T-cell (primary cell): ENCODE measurements at regions not wholly inside any gene's neighbourhood (a gene's known extent, or its start where the extent isn't known, plus 50 kb on each side); places are given as distances from the start of the nearest gene placed in this dataset.

ENCODE experiments used
- ATAC-seq, 4 experiments: fragments of 200-7000 bp in 3 of 4; fragments of 150-1000 bp in 1 of 4; cut with Tn5 transposase; replicated peaks in 1 of 4; 1 replicate in 3 of 4; 2 replicates in 1 of 4; pipeline ENCODE4 v1.10.0; 2021; ENCODE audit warnings: moderate library complexity in 3 of 4, mild to moderate bottlenecking in 2 of 4, moderate number of reproducible peaks in 1 of 4
- CTCF ChIA-PET, 2 donors: fragments of 300-600 bp; sonication (Branson Sonifier 250); formaldehyde crosslinking; loops; one replicate each; lab custom pipeline; 2022; ENCODE audit warnings: antibody characterized with exemption in 2 of 2; lab: Charles Lee
- POLR2A ChIA-PET, 2 donors: fragments of 300-600 bp; sonication (Branson Sonifier 250); formaldehyde crosslinking; loops; one replicate each; lab custom pipeline; 2022; ENCODE audit warnings: antibody characterized with exemption in 2 of 2; lab: Charles Lee
- DNase-seq, 35 experiments: peaks; one replicate each; pipeline versions ENCODE4 v3.0.0 to v3.0.0-alpha.2; 2013 to 2023
- H3K27ac ChIP-seq: one replicate; pipeline ENCODE4 v1.5.1; 2013; ENCODE audit warnings: low read length
- H3K27me3 ChIP-seq, 2 experiments: replicated peaks in 1 of 2; 1 replicate in 1 of 2; 2 replicates in 1 of 2; pipeline versions ENCODE4 v1.6.1 to v1.7.0; 2013; ENCODE audit warnings: low read length in 1 of 2, mixed read lengths in 1 of 2; ENCODE audit not compliant: control insufficient read depth in 2 of 2, insufficient read depth in 2 of 2; ENCODE audit errors: extremely low read depth in 1 of 2
- H3K36me3 ChIP-seq, 2 donors: 1 replicate in 1 of 2; 2 replicates in 1 of 2; pipeline versions ENCODE4 v1.6.1 to v1.7.0; 2013; ENCODE audit warnings: low read length in 1 of 2; ENCODE audit not compliant: control insufficient read depth in 2 of 2, insufficient read depth in 1 of 2; ENCODE audit errors: extremely low read depth in 1 of 2
- H3K4me1 ChIP-seq, 2 experiments: 1 replicate in 1 of 2; 2 replicates in 1 of 2; pipeline versions ENCODE4 v1.6.1 to v1.7.0; 2013; ENCODE audit warnings: low read length in 2 of 2, mixed read lengths in 1 of 2; ENCODE audit not compliant: insufficient read depth in 2 of 2, control insufficient read depth in 1 of 2; ENCODE audit errors: extremely low read depth in 1 of 2
- H3K4me3 ChIP-seq, 2 donors: 1 replicate in 1 of 2; 2 replicates in 1 of 2; pipeline versions ENCODE4 v1.5.1 to v1.7.0; 2013; ENCODE audit warnings: mild to moderate bottlenecking in 2 of 2, low read length in 1 of 2, moderate library complexity in 1 of 2; ENCODE audit not compliant: control insufficient read depth in 1 of 2; ENCODE audit errors: extremely low read depth in 1 of 2
- H3K9me3 ChIP-seq: 2 replicates; pipeline ENCODE4 v1.7.0; 2013
- H3K27ac Mint-ChIP-seq, 2 donors: one replicate each; pipeline ENCODE4 v1.8.0; 2020 to 2021; ENCODE audit warnings: mild to moderate bottlenecking in 2 of 2, mixed read lengths in 2 of 2
- H3K27me3 Mint-ChIP-seq, 2 donors: one replicate each; pipeline ENCODE4 v1.8.0; 2021 to 2022; ENCODE audit warnings: mixed read lengths in 2 of 2
- H3K36me3 Mint-ChIP-seq: one replicate; pipeline ENCODE4 v1.8.0; 2021; ENCODE audit warnings: mixed read lengths
- H3K4me1 Mint-ChIP-seq, 3 donors: one replicate each; pipeline ENCODE4 v1.8.0; 2020 to 2022; ENCODE audit warnings: mixed read lengths in 3 of 3, mild to moderate bottlenecking in 1 of 3
- H3K4me3 Mint-ChIP-seq, 3 donors: one replicate each; pipeline ENCODE4 v1.8.0; 2020 to 2022; ENCODE audit warnings: mild to moderate bottlenecking in 3 of 3, mixed read lengths in 3 of 3, moderate library complexity in 3 of 3
- H3K9me3 Mint-ChIP-seq, 3 donors: one replicate each; pipeline ENCODE4 v1.8.0; 2020 to 2022; ENCODE audit warnings: mixed read lengths in 3 of 3
- WGBS: methylation state at CpG from one replicate; pipeline ENCODE4 v1.1.5; 2013; ENCODE audit warnings: missing lambda C conversion rate; ENCODE audit not compliant: insufficient coverage; 5-methylcytosine and 5-hydroxymethylcytosine counted together

GRCh38 chr2:15768615-15769014 is 171.7 kb upstream of the MYCN start:
- Mint-ChIP-seq H3K36me3 (no peaks in the 10 kb centered on the region), H3K9me3 (no peaks in the 10 kb centered on the region), H3K27ac (no peak overlapping the region), H3K4me1 (no peaks in the 10 kb centered on the region), H3K27me3 (peaks cover 0 to 3% of the 10 kb centered on the region in 2 donors), H3K4me3 (no peak overlapping the region)
- ATAC-seq: no peak
- ChIA-PET CTCF (no interaction called here), POLR2A (no interaction called here)
- H3K4me3 ChIP-seq: no peak overlapping the region
- H3K36me3 ChIP-seq: no peaks in the 10 kb centered on the region
- DNase-seq: no peak
- H3K27ac ChIP-seq: no peak overlapping the region
- H3K27me3 ChIP-seq: peaks cover 0 to 18% of the 10 kb centered on the region in 2 experiments
- 77% methylated on average over 7 of the region's 10 CpGs for WGBS
- H3K9me3 ChIP-seq: no peaks in the 10 kb centered on the region
- H3K4me1 ChIP-seq: no peaks in the 10 kb centered on the region

- ChIA-PET POLR2A (no interaction called here), CTCF (no interaction called here)
- Histone ChIP-seq H3K4me1 (no peaks in the 10 kb centered on the region), H3K27ac (no peak overlapping the region), H3K36me3 (no peaks in the 10 kb centered on the region), H3K9me3 (no peaks in the 10 kb centered on the region), H3K4me3 (no peak overlapping the region), H3K27me3 (peaks cover 0 to 18% of the 10 kb centered on the region in 2 experiments)
- Mint-ChIP-seq H3K27me3 (peaks cover 0 to 3% of the 10 kb centered on the region in 2 donors), H3K9me3 (no peaks in the 10 kb centered on the region), H3K36me3 (no peaks in the 10 kb centered on the region), H3K4me3 (no peak overlapping the region), H3K4me1 (no peaks in the 10 kb centered on the region), H3K27ac (no peak overlapping the region)
- WGBS: 57% methylated on average over 1 of the region's 3 CpGs
- DNase-seq (no peak), ATAC-seq (no peak)
Measured at GRCh38 chr2:15769235-15769634, 171.1 kb upstream of the MYCN start.

- Mint-ChIP-seq H3K4me1 (no peaks in the 10 kb centered on the region), H3K9me3 (no peaks in the 10 kb centered on the region), H3K36me3 (no peaks in the 10 kb centered on the region), H3K27me3 (peaks cover 0 to 3% of the 10 kb centered on the region in 2 donors), H3K4me3 (no peak overlapping the region), H3K27ac (no peak overlapping the region)
- Histone ChIP-seq H3K36me3 (no peaks in the 10 kb centered on the region), H3K27ac (no peak overlapping the region), H3K9me3 (no peaks in the 10 kb centered on the region), H3K4me3 (no peak overlapping the region), H3K27me3 (peaks cover 0 to 18% of the 10 kb centered on the region in 2 experiments), H3K4me1 (no peaks in the 10 kb centered on the region)
- 73% methylated on average over 7 of the region's 17 CpGs for WGBS
- ChIA-PET CTCF (no interaction called here), POLR2A (no interaction called here)
- peak in 2 of 4 experiments; percentile 20 to 26 for ATAC-seq
- no peak for DNase-seq
Measured at GRCh38 chr2:15769676-15770547, 170.4 kb upstream of the MYCN start.

- Mint-ChIP-seq H3K27ac (no peak overlapping the region), H3K27me3 (peaks cover 0 to 3% of the 10 kb centered on the region in 2 donors), H3K9me3 (no peaks in the 10 kb centered on the region), H3K36me3 (no peaks in the 10 kb centered on the region), H3K4me3 (no peak overlapping the region), H3K4me1 (no peaks in the 10 kb centered on the region)
- Histone ChIP-seq H3K27me3 (peaks cover 0 to 18% of the 10 kb centered on the region in 2 experiments), H3K4me3 (no peak overlapping the region), H3K9me3 (no peaks in the 10 kb centered on the region), H3K27ac (no peak overlapping the region), H3K36me3 (no peaks in the 10 kb centered on the region), H3K4me1 (no peaks in the 10 kb centered on the region)
- no peak for DNase-seq
- ChIA-PET POLR2A (no interaction called here), CTCF (no interaction called here)
- WGBS: 80% methylated on average over 9 of the region's 12 CpGs
- ATAC-seq: no peak
Measured at GRCh38 chr2:15770606-15771005, 169.7 kb upstream of the MYCN start.

GRCh38 chr2:15771124-15771523 is 169.2 kb upstream of the MYCN start:
- H3K36me3 Mint-ChIP-seq: no peaks in the 10 kb centered on the region
- H3K27ac Mint-ChIP-seq: no peak overlapping the region
- no peaks in the 10 kb centered on the region for H3K9me3 Mint-ChIP-seq
- Histone ChIP-seq H3K36me3 (no peaks in the 10 kb centered on the region), H3K4me3 (no peak overlapping the region), H3K4me1 (no peaks in the 10 kb centered on the region), H3K27ac (no peak overlapping the region), H3K27me3 (peaks cover 0 to 16% of the 10 kb centered on the region in 2 experiments), H3K9me3 (no peaks in the 10 kb centered on the region)
- DNase-seq: no peak
- ChIA-PET CTCF (no interaction called here), POLR2A (no interaction called here)
- H3K27me3 Mint-ChIP-seq: peaks cover 0 to 3% of the 10 kb centered on the region in 2 donors
- no peak for ATAC-seq
- 95% methylated on average over 5 of the region's 7 CpGs for WGBS
- no peak overlapping the region for H3K4me3 Mint-ChIP-seq
- no peaks in the 10 kb centered on the region for H3K4me1 Mint-ChIP-seq

- ChIA-PET CTCF (no interaction called here), POLR2A (no interaction called here)
- Histone ChIP-seq H3K4me3 (no peak overlapping the region), H3K27me3 (peaks cover 0 to 12% of the 10 kb centered on the region in 2 experiments), H3K27ac (no peak overlapping the region), H3K9me3 (no peaks in the 10 kb centered on the region), H3K36me3 (no peaks in the 10 kb centered on the region), H3K4me1 (no peaks in the 10 kb centered on the region)
- peaks cover 0 to 3% of the 10 kb centered on the region in 2 donors for H3K27me3 Mint-ChIP-seq
- no peaks in the 10 kb centered on the region for H3K36me3 Mint-ChIP-seq
- no peak for DNase-seq
- no peaks in the 10 kb centered on the region for H3K9me3 Mint-ChIP-seq
- 76% methylated on average over 6 of the region's 10 CpGs for WGBS
- H3K27ac Mint-ChIP-seq: no peak overlapping the region
- no peak for ATAC-seq
- no peak overlapping the region for H3K4me3 Mint-ChIP-seq
- no peaks in the 10 kb centered on the region for H3K4me1 Mint-ChIP-seq
Measured at GRCh38 chr2:15772086-15772595, 168.2 kb upstream of the MYCN start.
